IPS DF 19.7 (cell line): ENCODE measurements at regions not wholly inside any gene's neighbourhood (a gene's known extent, or its start where the extent isn't known, plus 50 kb on each side); places are given as distances from the start of the nearest gene placed in this dataset.

Experiments used
- DNase-seq: peaks from one replicate; pipeline ENCODE4 v3.0.0-alpha.2; 2013; ENCODE audit warnings: low read depth, low spot score

GRCh38 chr13:53200498-53201453, 172.2 kb downstream of the OLFM4 start:
- no peak for DNase-seq

- no peak for DNase-seq
These were observed 173.0 kb downstream of the OLFM4 start for GRCh38 chr13:53201454-53202225.

GRCh38 chr13:53204598-53204997, 176.0 kb downstream of the OLFM4 start:
- no peak for DNase-seq

- DNase-seq, result no peak
These were observed 177.8 kb downstream of the OLFM4 start for GRCh38 chr13:53206455-53206854.

- DNase-seq, result no peak
These were observed 178.9 kb downstream of the OLFM4 start for GRCh38 chr13:53207556-53207955.

- DNase-seq, result no peak
These were observed 185.8 kb downstream of the OLFM4 start for GRCh38 chr13:53214433-53214832.

- no peak for DNase-seq
These were observed 186.9 kb downstream of the OLFM4 start for GRCh38 chr13:53215563-53215962.

GRCh38 chr13:53216773-53217172, 188.2 kb downstream of the OLFM4 start:
- DNase-seq, result no peak

- no peak for DNase-seq
These were observed 188.6 kb downstream of the OLFM4 start for GRCh38 chr13:53217194-53217593.

GRCh38 chr13:53220038-53220437, 191.4 kb downstream of the OLFM4 start:
- no peak for DNase-seq

- no peak for DNase-seq
These were observed 209.1 kb downstream of the OLFM4 start for GRCh38 chr13:53237696-53238095.

GRCh38 chr13:53238261-53238660, 209.6 kb downstream of the OLFM4 start:
- DNase-seq, result no peak

GRCh38 chr13:53240401-53241025, 211.9 kb downstream of the OLFM4 start:
- DNase-seq, result no peak

GRCh38 chr13:53241891-53242348, 213.3 kb downstream of the OLFM4 start:
- DNase-seq, result no peak

- DNase-seq, result no peak
These were observed 220.6 kb downstream of the OLFM4 start for GRCh38 chr13:53249236-53249635.

GRCh38 chr13:53250272-53250875, 221.8 kb downstream of the OLFM4 start:
- peak; percentile 30 for DNase-seq

- no peak for DNase-seq
These were observed 222.4 kb downstream of the OLFM4 start for GRCh38 chr13:53250977-53251376.

- no peak for DNase-seq
These were observed 225.9 kb downstream of the OLFM4 start for GRCh38 chr13:53254500-53254899.

GRCh38 chr13:53255795-53256194, 227.2 kb downstream of the OLFM4 start:
- no peak for DNase-seq

GRCh38 chr13:53260594-53260993, 232.0 kb downstream of the OLFM4 start:
- no peak for DNase-seq

- DNase-seq, result no peak
These were observed 236.3 kb downstream of the OLFM4 start for GRCh38 chr13:53264751-53265385.
